Activated naive CD4-positive, alpha-beta T cell treated with anti-CD3 and anti-CD28 coated beads, Interleukin-2, amount 10 ng/mL, durations not matched to agents 7 days and 5 days (primary cell): ENCODE measurements at regions not wholly inside any gene's neighbourhood (a gene's known extent, or its start where the extent isn't known, plus 50 kb on each side); places are given as distances from the start of the nearest gene placed in this dataset.

Experiments
- CTCF ChIA-PET: fragments of 350-600 bp; sonication (Branson Sonifier 250); formaldehyde crosslinking; loops from one replicate; lab custom pipeline; 2021; ENCODE audit warnings: antibody characterized with exemption; lab: Charles Lee
- DNase-seq: peaks from one replicate; pipeline ENCODE4 v3.0.0-alpha.2; 2020
- H3K27ac Mint-ChIP-seq: one replicate; pipeline ENCODE4 v1.8.0; 2021; ENCODE audit warnings: mild to moderate bottlenecking, moderate library complexity, mixed read lengths
- H3K27me3 Mint-ChIP-seq: one replicate; pipeline ENCODE4 v1.8.0; 2021; ENCODE audit warnings: mild to moderate bottlenecking, mixed read lengths
- H3K36me3 Mint-ChIP-seq: one replicate; pipeline ENCODE4 v1.8.0; 2021; ENCODE audit warnings: mixed read lengths
- H3K4me1 Mint-ChIP-seq: one replicate; pipeline ENCODE4 v1.8.0; 2021; ENCODE audit warnings: mixed read lengths
- H3K4me3 Mint-ChIP-seq: one replicate; pipeline ENCODE4 v1.8.0; 2021; ENCODE audit warnings: mild to moderate bottlenecking, moderate library complexity, mixed read lengths
- H3K9me3 Mint-ChIP-seq: one replicate; pipeline ENCODE4 v1.8.0; 2021; ENCODE audit warnings: mixed read lengths

- H3K27me3 Mint-ChIP-seq, result no peaks in the 10 kb centered on the region
- H3K4me1 Mint-ChIP-seq, result no peaks in the 10 kb centered on the region
- no peaks in the 10 kb centered on the region for H3K36me3 Mint-ChIP-seq
- peaks cover 5% of the 10 kb centered on the region for H3K9me3 Mint-ChIP-seq
- CTCF ChIA-PET, result no interaction called here
- no peak overlapping the region for H3K4me3 Mint-ChIP-seq
- DNase-seq, result no peak
- H3K27ac Mint-ChIP-seq, result no peak overlapping the region
These were observed 88.5 kb downstream of the ADRA2C start for GRCh38 chr4:3854661-3855060.

GRCh38 chr4:3855646-3856045, 89.5 kb downstream of the ADRA2C start:
- H3K4me3 Mint-ChIP-seq, result no peak overlapping the region
- no peak overlapping the region for H3K27ac Mint-ChIP-seq
- no peak for DNase-seq
- no peaks in the 10 kb centered on the region for H3K27me3 Mint-ChIP-seq
- peaks cover under 1% of the 10 kb centered on the region for H3K9me3 Mint-ChIP-seq
- no peaks in the 10 kb centered on the region for H3K36me3 Mint-ChIP-seq
- H3K4me1 Mint-ChIP-seq, result no peaks in the 10 kb centered on the region
- CTCF ChIA-PET, result no interaction called here

GRCh38 chr4:3856604-3857204, 90.5 kb downstream of the ADRA2C start:
- CTCF ChIA-PET, result interaction anchor here (0.9 kb wide), 1 partner anchor 18 kb away, joined by 3 read pairs; no protein-coding TSS in a partner anchor
- H3K9me3 Mint-ChIP-seq, result no peaks in the 10 kb centered on the region
- H3K27me3 Mint-ChIP-seq, result no peaks in the 10 kb centered on the region
- DNase-seq, result no peak
- no peaks in the 10 kb centered on the region for H3K4me1 Mint-ChIP-seq
- H3K27ac Mint-ChIP-seq, result no peak overlapping the region
- no peaks in the 10 kb centered on the region for H3K36me3 Mint-ChIP-seq
- H3K4me3 Mint-ChIP-seq, result no peak overlapping the region

GRCh38 chr4:3857269-3857926, 91.2 kb downstream of the ADRA2C start:
- no peaks in the 10 kb centered on the region for H3K4me1 Mint-ChIP-seq
- H3K27me3 Mint-ChIP-seq, result no peaks in the 10 kb centered on the region
- H3K36me3 Mint-ChIP-seq, result no peaks in the 10 kb centered on the region
- H3K4me3 Mint-ChIP-seq, result no peak overlapping the region
- CTCF ChIA-PET, result no interaction called here
- DNase-seq, result no peak
- H3K9me3 Mint-ChIP-seq, result no peaks in the 10 kb centered on the region
- no peak overlapping the region for H3K27ac Mint-ChIP-seq

- no peak overlapping the region for H3K4me3 Mint-ChIP-seq
These were observed 92.0 kb downstream of the ADRA2C start for GRCh38 chr4:3858046-3858730.

GRCh38 chr4:3858765-3859388, 92.7 kb downstream of the ADRA2C start:
- no peak for DNase-seq
- Mint-ChIP-seq H3K27ac (no peak overlapping the region), H3K4me3 (no peak overlapping the region), H3K9me3 (no peaks in the 10 kb centered on the region), H3K4me1 (no peaks in the 10 kb centered on the region), H3K27me3 (peaks cover 6% of the 10 kb centered on the region), H3K36me3 (no peaks in the 10 kb centered on the region)
- CTCF ChIA-PET, result no interaction called here

More at GRCh38 chr4:3858046-3858730, 92.0 kb downstream of the ADRA2C start:
- no peak for DNase-seq
- Mint-ChIP-seq H3K9me3 (no peaks in the 10 kb centered on the region), H3K4me1 (no peaks in the 10 kb centered on the region), H3K36me3 (no peaks in the 10 kb centered on the region), H3K27ac (no peak overlapping the region), H3K27me3 (peaks cover 2% of the 10 kb centered on the region)
- CTCF ChIA-PET, result no interaction called here

DNA sequence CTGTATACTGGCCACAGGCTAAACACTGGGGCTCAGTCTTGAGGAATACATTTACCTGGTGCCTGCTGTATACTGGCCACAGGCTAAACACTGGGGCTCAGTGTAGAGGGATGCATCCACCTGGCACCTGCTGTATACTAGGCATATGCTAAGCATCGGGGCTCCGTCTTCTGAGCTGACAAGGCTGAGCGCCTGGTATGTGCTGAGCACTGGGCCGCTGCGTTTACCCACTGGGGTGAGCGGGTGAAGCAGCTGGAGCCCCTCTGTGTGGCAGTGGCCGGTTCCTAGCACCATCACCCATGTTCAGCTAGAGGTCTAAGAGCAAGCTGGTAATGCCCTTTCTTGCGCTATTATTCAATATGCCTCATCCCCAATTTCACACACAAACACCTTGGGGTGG, 93.4 kb downstream of the ADRA2C start:
- DNase-seq, result no peak
- H3K4me3 Mint-ChIP-seq, result no peak overlapping the region
- no peaks in the 10 kb centered on the region for H3K36me3 Mint-ChIP-seq
- peaks cover 6% of the 10 kb centered on the region for H3K27me3 Mint-ChIP-seq
- no peaks in the 10 kb centered on the region for H3K9me3 Mint-ChIP-seq
- CTCF ChIA-PET, result no interaction called here
- no peak overlapping the region for H3K27ac Mint-ChIP-seq
- no peaks in the 10 kb centered on the region for H3K4me1 Mint-ChIP-seq

DNA sequence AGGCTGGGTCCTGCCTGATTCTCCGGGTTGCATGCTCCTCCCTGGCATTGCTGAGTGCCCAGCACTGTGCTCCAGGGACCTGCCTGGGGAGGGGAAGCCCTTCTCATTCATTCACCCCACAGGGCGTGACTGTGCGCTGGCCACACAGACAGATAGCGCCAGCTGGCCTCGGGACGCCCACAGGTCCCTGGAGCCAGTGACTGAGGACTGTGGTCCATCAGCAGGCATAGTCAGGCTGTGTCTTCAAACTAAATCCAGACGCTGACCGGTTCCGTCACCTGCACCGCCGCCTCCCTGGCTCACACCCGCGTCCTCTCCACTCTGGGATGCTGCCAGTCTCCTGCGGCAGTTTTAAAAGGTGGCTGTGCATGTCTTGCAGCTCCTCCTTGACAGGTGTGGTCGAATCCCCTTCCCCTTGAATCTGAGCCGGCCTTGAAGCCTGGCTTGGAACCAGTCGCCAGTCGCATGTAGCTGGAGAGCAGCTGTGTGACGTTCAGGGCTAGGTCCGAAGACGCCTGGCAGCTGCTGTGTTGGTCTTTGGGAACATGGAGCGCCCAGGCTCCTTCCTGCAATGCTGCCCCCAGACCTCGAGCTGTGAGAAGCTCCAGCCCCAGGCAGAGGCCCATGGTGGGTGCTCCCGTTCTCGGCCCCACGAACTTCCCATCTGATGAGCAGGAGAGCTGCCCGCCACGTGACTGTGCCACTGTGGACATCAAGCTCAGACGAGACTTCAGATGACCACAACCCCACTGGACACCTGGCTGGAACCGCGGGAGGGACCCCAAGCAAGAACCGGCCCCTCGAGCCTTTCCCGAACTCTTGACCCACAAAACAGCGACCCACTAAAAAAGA, 94.1 kb downstream of the ADRA2C start:
- CTCF ChIA-PET, result no interaction called here
- H3K4me3 Mint-ChIP-seq, result no peak overlapping the region
- no peak for DNase-seq
- H3K9me3 Mint-ChIP-seq, result no peaks in the 10 kb centered on the region
- H3K27me3 Mint-ChIP-seq, result peaks cover 6% of the 10 kb centered on the region
- no peaks in the 10 kb centered on the region for H3K36me3 Mint-ChIP-seq
- no peak overlapping the region for H3K27ac Mint-ChIP-seq
- H3K4me1 Mint-ChIP-seq, result no peaks in the 10 kb centered on the region

DNA sequence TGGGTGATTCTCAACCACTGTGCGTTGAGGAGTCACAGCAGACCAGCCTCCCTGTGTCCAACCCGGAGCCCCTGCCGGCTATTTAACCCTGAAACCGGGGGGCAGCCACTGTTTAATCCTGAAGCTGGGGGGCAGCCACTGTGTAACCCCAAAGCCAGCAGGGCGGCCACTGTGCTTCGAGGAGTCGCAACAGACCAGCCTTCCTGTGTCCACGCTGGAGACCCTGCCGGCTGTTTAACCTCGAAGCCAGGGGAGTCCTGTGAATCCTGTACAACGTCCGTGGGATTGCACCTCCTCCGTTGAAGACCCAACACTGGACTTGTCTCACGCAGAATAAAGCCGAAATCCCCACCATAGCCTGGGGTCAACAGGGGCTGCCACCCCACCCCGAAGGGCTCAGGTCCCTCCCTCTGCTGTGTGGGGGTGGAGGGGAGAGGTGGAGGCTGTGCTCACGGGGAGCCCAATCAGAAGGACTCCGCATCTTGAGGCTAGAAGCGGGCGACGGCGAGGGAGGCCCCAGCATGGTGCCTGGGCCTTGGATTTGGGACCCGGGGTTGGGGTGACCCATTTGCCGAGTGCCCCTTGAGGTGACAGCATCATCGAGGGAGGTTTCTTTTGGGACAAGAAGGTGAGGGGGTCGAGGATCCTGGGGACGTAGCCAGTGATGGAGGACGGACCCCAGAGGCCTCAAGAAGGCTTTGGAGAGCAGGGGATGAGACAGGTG, 94.9 kb downstream of the ADRA2C start:
- Mint-ChIP-seq H3K27ac (no peak overlapping the region), H3K4me1 (no peaks in the 10 kb centered on the region), H3K4me3 (no peak overlapping the region), H3K9me3 (no peaks in the 10 kb centered on the region), H3K27me3 (peaks cover 6% of the 10 kb centered on the region), H3K36me3 (no peaks in the 10 kb centered on the region)
- no peak for DNase-seq
- CTCF ChIA-PET, result no interaction called here

- Mint-ChIP-seq H3K4me1 (no peaks in the 10 kb centered on the region), H3K9me3 (no peaks in the 10 kb centered on the region)
These were observed 95.8 kb downstream of the ADRA2C start for GRCh38 chr4:3861720-3862639.

DNA sequence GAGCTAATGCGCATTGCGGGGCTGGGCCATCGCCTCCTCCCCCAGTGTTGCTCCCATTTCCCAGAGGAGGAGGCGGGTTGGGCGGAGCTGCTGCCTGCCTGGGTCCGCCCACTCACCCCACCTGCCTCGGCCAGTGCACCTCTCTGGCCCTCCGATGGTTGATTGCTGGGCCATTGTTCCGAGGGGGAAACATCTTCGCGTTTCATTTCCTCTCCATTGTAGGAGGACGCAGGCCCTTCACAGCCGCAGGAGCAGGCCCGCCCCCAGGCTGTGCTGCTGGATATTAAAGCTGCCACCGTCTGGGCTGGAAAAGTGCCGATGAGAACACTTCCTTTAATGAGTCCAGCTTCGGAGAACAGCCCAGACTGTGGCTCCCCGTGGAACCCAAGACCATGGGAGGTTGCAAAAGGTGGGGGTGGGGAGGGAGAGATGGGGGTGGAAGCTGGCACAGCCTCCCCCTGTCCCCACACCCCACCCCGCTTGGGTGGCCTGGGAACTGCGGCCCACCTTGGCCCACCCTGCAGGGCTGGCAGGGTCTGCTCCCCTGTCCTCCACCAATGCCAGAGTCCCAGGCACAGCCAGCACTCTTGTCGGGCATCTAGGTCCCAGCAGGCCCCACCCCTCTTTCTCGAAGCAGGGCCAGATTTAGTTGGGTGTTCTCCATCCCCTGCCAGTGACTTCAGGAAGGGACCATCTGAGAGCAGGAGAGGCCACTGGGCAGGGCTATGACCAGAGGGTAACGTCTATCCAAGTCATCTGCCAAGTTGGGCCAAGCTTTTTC, 96.6 kb downstream of the ADRA2C start:
- H3K9me3 Mint-ChIP-seq, result no peaks in the 10 kb centered on the region
- CTCF ChIA-PET, result no interaction called here
- no peaks in the 10 kb centered on the region for H3K36me3 Mint-ChIP-seq

More at GRCh38 chr4:3861720-3862639, 95.8 kb downstream of the ADRA2C start:
- Mint-ChIP-seq H3K27ac (no peak overlapping the region), H3K36me3 (no peaks in the 10 kb centered on the region), H3K27me3 (peaks cover 6% of the 10 kb centered on the region), H3K4me3 (no peak overlapping the region)
- DNase-seq, result no peak
- CTCF ChIA-PET, result no interaction called here

More for the DNA sequence above, 96.6 kb downstream of the ADRA2C start:
- H3K4me1 Mint-ChIP-seq, result no peaks in the 10 kb centered on the region
- H3K27me3 Mint-ChIP-seq, result peaks cover 7% of the 10 kb centered on the region
- H3K4me3 Mint-ChIP-seq, result no peak overlapping the region
- no peak overlapping the region for H3K27ac Mint-ChIP-seq
- no peak for DNase-seq
